LoVo (cell line): ENCODE measurements at regions not wholly inside any gene's neighbourhood (a gene's known extent, or its start where the extent isn't known, plus 50 kb on each side); places are given as distances from the start of the nearest gene placed in this dataset.
"Not testable (repeated sequence)": the region's sequence is repeated elsewhere in the genome, so short reads cannot be mapped to it uniquely, and the experiment has no call there.

Experiments
- DNase-seq: peaks from one replicate; pipeline ENCODE4 v3.0.0-alpha.2; 2016; ENCODE audit warnings: low spot score

GRCh38 chrX:118257781-118258180, 88.1 kb upstream of the WDR44 start:
- no peak for DNase-seq

DNA sequence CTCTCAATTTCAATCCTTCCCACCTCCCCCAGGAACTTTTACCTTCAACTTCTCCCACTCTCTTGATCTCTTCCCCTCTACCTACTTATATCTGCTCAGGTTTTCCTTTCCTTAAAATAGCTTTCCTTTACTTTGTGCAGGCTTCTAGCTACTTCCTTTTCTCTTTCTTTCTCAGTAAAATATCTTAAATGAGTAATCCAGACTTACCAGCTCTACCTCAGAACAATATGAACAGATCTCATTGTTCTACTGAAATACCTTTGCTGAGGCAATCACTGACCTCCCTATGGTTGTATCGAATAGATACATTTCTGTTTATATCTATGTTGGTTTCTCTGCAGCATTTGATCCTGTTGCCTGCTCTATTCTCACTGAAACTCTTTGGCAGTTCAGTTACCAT, 86.7 kb upstream of the WDR44 start:
- DNase-seq: no peak

- no peak for DNase-seq
Observed at GRCh38 chrX:118261151-118261550, 84.8 kb upstream of the WDR44 start.

DNA sequence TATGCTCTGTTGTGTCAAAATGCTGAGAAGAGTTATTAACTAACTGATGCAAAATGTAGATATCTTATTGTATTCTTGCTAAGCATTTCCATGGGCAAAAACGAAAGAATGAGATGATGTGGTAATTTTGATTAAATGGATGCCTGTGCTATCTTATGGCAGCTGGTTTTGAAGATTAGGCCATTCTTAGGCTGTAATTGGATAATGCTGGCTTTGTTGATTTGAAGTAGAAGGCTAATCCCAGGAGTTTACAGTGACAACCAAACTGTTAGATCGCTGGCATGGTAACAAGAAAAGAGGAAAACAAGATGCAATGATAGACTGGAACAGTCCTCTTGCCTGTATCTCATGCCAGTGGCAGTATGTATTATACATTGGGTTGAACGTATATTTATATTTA, 74.1 kb upstream of the WDR44 start:
- no peak for DNase-seq

GRCh38 chrX:118272242-118272641, 73.7 kb upstream of the WDR44 start:
- DNase-seq: no peak

GRCh38 chrX:118286066-118286762, 59.7 kb upstream of the WDR44 start:
- no peak for DNase-seq

- DNase-seq: not testable (repeated sequence)
Observed at GRCh38 chrX:118295818-118296217, 50.1 kb upstream of the WDR44 start.
